ENCODE measurements at regions not wholly inside any gene's neighbourhood (a gene's known extent, or its start where the extent isn't known, plus 50 kb on each side); places are given as distances from the start of the nearest gene placed in this dataset.

DNA sequence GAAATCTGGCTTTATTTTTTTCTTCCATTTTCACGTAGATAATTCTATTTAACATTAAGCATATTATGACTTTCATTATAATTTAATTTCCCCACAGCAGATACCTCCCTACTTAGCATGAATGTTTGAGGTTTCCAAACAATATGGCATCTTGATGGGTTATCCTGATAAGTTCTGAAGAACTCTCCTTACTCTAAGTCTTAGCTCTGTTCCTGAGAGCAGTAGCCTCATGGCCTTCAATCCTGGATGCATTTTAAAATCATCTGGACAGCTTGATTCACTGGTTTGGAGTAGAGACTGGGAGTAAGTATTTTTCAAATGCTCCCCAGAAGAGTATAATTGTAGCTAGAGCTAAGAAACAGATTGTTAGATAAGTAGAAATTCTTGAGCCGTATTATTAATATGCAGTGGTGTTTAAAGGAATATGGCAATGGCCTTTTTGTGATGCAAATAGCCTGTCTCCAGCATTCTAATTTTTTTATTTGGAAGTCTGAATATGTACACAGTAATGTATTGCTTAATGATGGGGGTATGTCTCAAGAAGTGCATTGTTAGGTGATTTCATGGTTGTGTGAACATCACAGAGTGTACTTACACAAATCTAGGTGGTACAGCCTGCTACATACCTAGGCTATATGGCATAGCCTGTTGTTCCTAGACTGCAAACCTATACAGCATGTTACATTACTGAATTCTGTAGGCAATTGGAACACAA is 110.5 kb upstream of the EEF1E1 start:
- FAIRE-seq (no peak), DNase-seq (ENCODE audit: insufficient read length, low spot score) (no peak)
- no peak for TF ChIP-seq PAX5 (IDR thresholded peaks at IDR 0.05; ENCODE audit: insufficient read depth, low read length, severe bottlenecking)
- no peak for TF ChIP-seq SPI1 (IDR thresholded peaks at IDR 0.05; ENCODE audit: low read depth, low read length)
- no peak for TF ChIP-seq POLR2AphosphoS5 (IDR thresholded peaks at IDR 0.05; ENCODE audit: low read depth, low read length)
- no peak for TF ChIP-seq POLR2A (IDR thresholded peaks at IDR 0.05; ENCODE audit: low read depth, low read length)
- TF ChIP-seq POU2F2 (IDR thresholded peaks at IDR 0.05; ENCODE audit: low read depth, low read length), result no peak
- TF ChIP-seq TAF1 (IDR thresholded peaks at IDR 0.05; ENCODE audit: low read depth, low read length), result no peak

- TF ChIP-seq PAX5 (IDR thresholded peaks at IDR 0.05; ENCODE audit: insufficient read depth, low read length, severe bottlenecking) (no peak), POU2F2 (IDR thresholded peaks at IDR 0.05; ENCODE audit: low read depth, low read length) (no peak), POLR2AphosphoS5 (IDR thresholded peaks at IDR 0.05; ENCODE audit: low read depth, low read length) (no peak)
- FAIRE-seq (no peak), DNase-seq (ENCODE audit: insufficient read length, low spot score) (no peak)
These were observed 105.5 kb upstream of the EEF1E1 start for GRCh38 chr6:8207869-8208191.

DNA sequence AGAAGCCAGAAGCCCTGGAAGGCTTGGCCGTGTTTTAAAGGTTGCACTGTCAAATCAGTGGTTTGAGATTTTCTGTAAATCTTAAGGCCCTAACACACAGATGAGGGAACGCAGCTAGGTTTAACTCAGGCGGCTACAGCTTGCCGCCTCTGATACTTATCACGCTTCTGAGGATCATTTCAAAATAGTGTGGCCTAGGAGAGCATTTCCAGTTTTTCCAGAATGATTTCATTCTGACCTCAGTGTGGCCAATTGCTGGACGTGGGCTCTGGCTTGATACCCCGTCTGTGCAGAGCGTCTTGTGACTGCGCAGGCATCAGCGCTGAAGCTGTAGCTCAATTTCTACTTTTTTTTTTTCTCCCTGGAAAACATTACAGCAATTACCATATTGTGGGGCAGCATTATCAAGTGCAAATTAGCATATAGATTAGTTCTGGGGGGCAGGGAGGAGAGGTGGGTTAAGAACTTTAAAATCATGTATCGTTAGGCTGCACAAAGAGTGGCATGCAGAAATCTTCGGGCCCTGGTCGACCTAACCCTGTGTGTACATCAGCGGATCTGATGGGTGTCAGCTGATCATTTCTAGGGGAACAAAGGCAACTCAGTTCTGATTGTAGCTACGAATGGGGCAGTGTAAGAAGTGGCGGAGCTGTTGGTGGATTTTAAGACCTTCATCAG is 105.0 kb upstream of the EEF1E1 start:
- DNase-seq (ENCODE audit: insufficient read length, low spot score) (no peak), FAIRE-seq (no peak)
- TF ChIP-seq POU2F2 (IDR thresholded peaks at IDR 0.05; ENCODE audit: low read depth, low read length), result no peak
- no peak for TF ChIP-seq PAX5 (IDR thresholded peaks at IDR 0.05; ENCODE audit: insufficient read depth, low read length, severe bottlenecking)
- TF ChIP-seq POLR2AphosphoS5 (IDR thresholded peaks at IDR 0.05; ENCODE audit: low read depth, low read length), result no peak
- no peak for TF ChIP-seq SPI1 (IDR thresholded peaks at IDR 0.05; ENCODE audit: low read depth, low read length)
- TF ChIP-seq TAF1 (IDR thresholded peaks at IDR 0.05; ENCODE audit: low read depth, low read length), result no peak
- TF ChIP-seq POLR2A (IDR thresholded peaks at IDR 0.05; ENCODE audit: low read depth, low read length), result no peak

GRCh38 chr6:8203337-8203736 is 101.0 kb upstream of the EEF1E1 start:
- DNase-seq (ENCODE audit: insufficient read length, low spot score) (no peak), FAIRE-seq (no peak)
- no peak for TF ChIP-seq POLR2AphosphoS5 (IDR thresholded peaks at IDR 0.05; ENCODE audit: low read depth, low read length)
- TF ChIP-seq PAX5 (IDR thresholded peaks at IDR 0.05; ENCODE audit: insufficient read depth, low read length, severe bottlenecking), result no peak
- TF ChIP-seq TAF1 (IDR thresholded peaks at IDR 0.05; ENCODE audit: low read depth, low read length), result no peak
- no peak for TF ChIP-seq POU2F2 (IDR thresholded peaks at IDR 0.05; ENCODE audit: low read depth, low read length)
- no peak for TF ChIP-seq POLR2A (IDR thresholded peaks at IDR 0.05; ENCODE audit: low read depth, low read length)
- no peak for TF ChIP-seq SPI1 (IDR thresholded peaks at IDR 0.05; ENCODE audit: low read depth, low read length)

DNA sequence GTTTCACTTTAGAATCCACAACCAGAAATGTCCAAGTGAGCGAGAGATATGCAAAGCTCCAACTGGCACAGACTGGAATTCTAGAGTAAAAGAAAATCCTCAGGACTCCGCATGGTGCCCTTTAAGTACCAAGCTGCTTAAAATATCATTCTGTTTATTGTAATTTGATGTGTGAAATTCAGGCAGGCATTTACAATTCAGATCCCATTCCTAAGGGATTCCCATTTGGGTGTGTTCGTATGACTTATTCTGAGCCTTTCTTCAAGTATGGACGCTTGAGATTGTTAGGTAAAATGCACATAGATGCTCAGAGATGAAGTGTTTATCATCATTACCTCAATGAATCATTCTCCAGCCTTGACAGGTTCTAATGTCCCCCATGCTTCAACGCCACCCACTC is 99.3 kb upstream of the EEF1E1 start:
- DNase-seq (ENCODE audit: insufficient read length, low spot score) (no peak), FAIRE-seq (no peak)
- TF ChIP-seq POLR2AphosphoS5 (IDR thresholded peaks at IDR 0.05; ENCODE audit: low read depth, low read length) (no peak), POLR2A (IDR thresholded peaks at IDR 0.05; ENCODE audit: low read depth, low read length) (no peak), PAX5 (IDR thresholded peaks at IDR 0.05; ENCODE audit: insufficient read depth, low read length, severe bottlenecking) (no peak), POU2F2 (IDR thresholded peaks at IDR 0.05; ENCODE audit: low read depth, low read length) (no peak), TAF1 (IDR thresholded peaks at IDR 0.05; ENCODE audit: low read depth, low read length) (no peak), SPI1 (IDR thresholded peaks at IDR 0.05; ENCODE audit: low read depth, low read length) (no peak)

- no peak for DNase-seq (ENCODE audit: insufficient read length, low spot score)
- no peak for FAIRE-seq
- TF ChIP-seq TAF1 (IDR thresholded peaks at IDR 0.05; ENCODE audit: low read depth, low read length) (no peak), SPI1 (IDR thresholded peaks at IDR 0.05; ENCODE audit: low read depth, low read length) (no peak), PAX5 (IDR thresholded peaks at IDR 0.05; ENCODE audit: insufficient read depth, low read length, severe bottlenecking) (no peak), POLR2A (IDR thresholded peaks at IDR 0.05; ENCODE audit: low read depth, low read length) (no peak), POU2F2 (IDR thresholded peaks at IDR 0.05; ENCODE audit: low read depth, low read length) (no peak), POLR2AphosphoS5 (IDR thresholded peaks at IDR 0.05; ENCODE audit: low read depth, low read length) (no peak)
These were observed 97.9 kb upstream of the EEF1E1 start for GRCh38 chr6:8200255-8200654.

DNA sequence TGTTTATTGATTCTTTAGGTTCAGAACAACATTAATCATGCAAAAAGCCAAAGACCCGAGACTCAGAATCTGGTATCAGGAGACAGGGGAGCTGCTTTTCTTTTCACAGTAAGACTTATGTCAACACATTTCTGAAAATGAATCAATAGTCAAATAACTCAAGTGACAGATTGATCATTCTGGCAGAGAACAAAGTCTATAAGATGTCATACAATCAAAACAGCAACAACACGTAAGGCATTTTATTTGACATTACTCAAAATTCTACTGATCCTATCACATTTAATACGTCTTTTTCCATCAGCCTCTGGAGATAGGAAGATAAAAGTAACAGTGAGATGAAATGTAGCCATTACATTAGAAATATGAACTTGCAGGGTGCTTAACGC is 93.4 kb upstream of the EEF1E1 start:
- DNase-seq (ENCODE audit: insufficient read length, low spot score), result no peak
- FAIRE-seq, result no peak
- TF ChIP-seq TAF1 (IDR thresholded peaks at IDR 0.05; ENCODE audit: low read depth, low read length) (no peak), PAX5 (IDR thresholded peaks at IDR 0.05; ENCODE audit: insufficient read depth, low read length, severe bottlenecking) (no peak)

- no peak for DNase-seq (ENCODE audit: insufficient read length, low spot score)
- no peak for FAIRE-seq
- no peak for TF ChIP-seq SPI1 (IDR thresholded peaks at IDR 0.05; ENCODE audit: low read depth, low read length)
- no peak for TF ChIP-seq POLR2A (IDR thresholded peaks at IDR 0.05; ENCODE audit: low read depth, low read length)
- TF ChIP-seq PAX5 (IDR thresholded peaks at IDR 0.05; ENCODE audit: insufficient read depth, low read length, severe bottlenecking), result no peak
- no peak for TF ChIP-seq TAF1 (IDR thresholded peaks at IDR 0.05; ENCODE audit: low read depth, low read length)
- TF ChIP-seq POLR2AphosphoS5 (IDR thresholded peaks at IDR 0.05; ENCODE audit: low read depth, low read length), result no peak
- TF ChIP-seq POU2F2 (IDR thresholded peaks at IDR 0.05; ENCODE audit: low read depth, low read length), result no peak
These were observed 92.8 kb upstream of the EEF1E1 start for GRCh38 chr6:8195040-8195713.

- DNase-seq (ENCODE audit: insufficient read length, low spot score), result no peak
- TF ChIP-seq SPI1 (IDR thresholded peaks at IDR 0.05; ENCODE audit: low read depth, low read length) (no peak), TAF1 (IDR thresholded peaks at IDR 0.05; ENCODE audit: low read depth, low read length) (no peak), POLR2AphosphoS5 (IDR thresholded peaks at IDR 0.05; ENCODE audit: low read depth, low read length) (no peak), POU2F2 (IDR thresholded peaks at IDR 0.05; ENCODE audit: low read depth, low read length) (no peak), PAX5 (IDR thresholded peaks at IDR 0.05; ENCODE audit: insufficient read depth, low read length, severe bottlenecking) (no peak), POLR2A (IDR thresholded peaks at IDR 0.05; ENCODE audit: low read depth, low read length) (no peak)
- FAIRE-seq, result no peak
These were observed 92.1 kb upstream of the EEF1E1 start for GRCh38 chr6:8194490-8194889.
